GM12878 (cell line): ENCODE measurements at regions not wholly inside any gene's neighbourhood (a gene's known extent, or its start where the extent isn't known, plus 50 kb on each side); places are given as distances from the start of the nearest gene placed in this dataset.

ENCODE experiments used
- ATAC-seq: fragments of 200-7000 bp; cut with Tn5 transposase; 3 replicates; pipeline ENCODE4 v1.9.1; 2020; ENCODE audit warnings: mild to moderate bottlenecking, moderate library complexity
- BruUV-seq: library from RNA; stranded (reverse); fragments of 400-500 nt; replicated peaks from 2 replicates; lab custom pipeline; 2021; lab: Mats Ljungman, UMichigan
- CTCF ChIA-PET: fragments of 300-600 bp; sonication (Branson Sonifier 250); formaldehyde crosslinking; extraction: SDS; loops from one replicate; lab custom pipeline; 2021; ENCODE audit warnings: inconsistent platforms; lab: Yijun Ruan, JAX
- POLR2A ChIA-PET: fragments of 350-600 bp; formaldehyde crosslinking; extraction: SDS; loops from one replicate; lab custom pipeline; 2021; ENCODE audit warnings: inconsistent platforms; lab: Charles Lee
- RAD21 ChIA-PET: fragments of 300-600 bp; sonication (Branson Sonifier 250); formaldehyde crosslinking; loops from one replicate; lab custom pipeline; 2023; ENCODE audit warnings: antibody characterized with exemption; ENCODE audit not compliant: unreplicated experiment; lab: Charles Lee
- SMC1A ChIA-PET: fragments of 300-600 bp; sonication (Branson Sonifier 250); formaldehyde crosslinking; loops from one replicate; lab custom pipeline; 2023; ENCODE audit not compliant: unreplicated experiment, uncharacterized antibody; lab: Charles Lee
- DNase-seq: peaks from one replicate; pipeline ENCODE4 v3.0.0-alpha.2; 2011; ENCODE audit warnings: low read depth, low spot score
- FAIRE-seq: peaks from 3 replicates; lab custom pipeline; 2011; peaks lifted over from hg19 to GRCh38; lab: Jason Lieb, UNC
- H2AFZ ChIP-seq: 2 replicates; pipeline ENCODE4 v1.6.0; 2011; ENCODE audit warnings: low read depth, low read length, control low read depth; ENCODE audit not compliant: control insufficient read depth
- H3K27ac ChIP-seq: 2 replicates; pipeline ENCODE4 v1.5.1; 2011; ENCODE audit warnings: control low read depth; ENCODE audit not compliant: control insufficient read depth, insufficient read depth
- H3K27me3 ChIP-seq, 2 experiments: replicated peaks in 1 of 2; 2 replicates each; pipeline versions ENCODE4 v1.6.0 to v1.6.1; 2011; ENCODE audit warnings: low read length in 1 of 2; ENCODE audit not compliant: control insufficient read depth in 2 of 2, insufficient read depth in 2 of 2
- H3K36me3 ChIP-seq, 2 experiments: 2 replicates each; pipeline ENCODE4 v1.5.1; 2011; ENCODE audit warnings: low read length in 1 of 2; ENCODE audit not compliant: control insufficient read depth in 2 of 2, insufficient read depth in 2 of 2
- H3K4me1 ChIP-seq: 2 replicates; pipeline ENCODE4 v1.6.1; 2011; ENCODE audit warnings: mild to moderate bottlenecking, low read length, moderate library complexity, mixed read lengths; ENCODE audit not compliant: control insufficient read depth, insufficient read depth
- H3K4me2 ChIP-seq: 2 replicates; pipeline ENCODE4 v1.6.0; 2011; ENCODE audit warnings: control low read depth; ENCODE audit not compliant: control insufficient read depth, insufficient read depth
- H3K4me3 ChIP-seq: fragments of 200-600 bp; sonication (generic); 2 replicates; pipeline ENCODE4 v1.5.1; 2016
- H3K79me2 ChIP-seq: 2 replicates; pipeline ENCODE4 v1.6.0; 2011; ENCODE audit warnings: low read length; ENCODE audit not compliant: control insufficient read depth, insufficient read depth
- H3K9ac ChIP-seq: 2 replicates; pipeline ENCODE4 v1.8.0; 2011; ENCODE audit warnings: low read length, control low read depth, mixed read lengths; ENCODE audit not compliant: control insufficient read depth, insufficient read depth
- H3K9me3 ChIP-seq: replicated peaks from 3 replicates; pipeline ENCODE4 v1.5.1; 2011; ENCODE audit warnings: mild to moderate bottlenecking, low read length; ENCODE audit not compliant: control insufficient read depth, insufficient read depth
- H4K20me1 ChIP-seq: 2 replicates; pipeline ENCODE4 v1.6.0; 2011; ENCODE audit not compliant: control insufficient read depth, insufficient read depth
- ATF7 ChIP-seq: fragments of 450-650 bp; IDR thresholded peaks from 2 replicates; pipeline ENCODE4 v1.6.1; 2016; ENCODE audit warnings: low read depth, mild to moderate bottlenecking
- E4F1 ChIP-seq: fragments of 450-650 bp; IDR thresholded peaks from 2 replicates; pipeline ENCODE4 v1.6.1; 2018; ENCODE audit warnings: borderline replicate concordance, mild to moderate bottlenecking; ENCODE audit not compliant: partially characterized antibody
- EED ChIP-seq: sonication (generic); IDR thresholded peaks from 2 replicates; pipeline ENCODE4 v1.6.1; 2016; ENCODE audit warnings: antibody characterized with exemption, low read depth
- EZH2 ChIP-seq: IDR thresholded peaks from 2 replicates; pipeline ENCODE4 v1.6.1; 2012; ENCODE audit warnings: low read depth, mild to moderate bottlenecking, control low read depth, inconsistent platforms, low read length, borderline replicate concordance; ENCODE audit not compliant: control insufficient read depth
- FOS ChIP-seq: IDR thresholded peaks from 3 replicates; pipeline ENCODE4 v1.6.1; 2011; ENCODE audit warnings: borderline replicate concordance; ENCODE audit not compliant: insufficient read length; ENCODE audit errors: extremely low read depth
- FOXK2 ChIP-seq: fragments of 450-650 bp; IDR thresholded peaks from 2 replicates; pipeline ENCODE4 v1.6.1; 2017; ENCODE audit warnings: mild to moderate bottlenecking, moderate library complexity
- NFYB ChIP-seq: IDR thresholded peaks from 2 replicates; pipeline ENCODE4 v1.6.1; 2011; ENCODE audit warnings: low read depth, mild to moderate bottlenecking, low read length, improper control_type of control experiment, moderate library complexity; ENCODE audit not compliant: insufficient read depth
- PAX5 ChIP-seq: IDR thresholded peaks from 2 replicates; pipeline ENCODE4 v1.6.1; 2011; ENCODE audit warnings: low read depth, low read length, borderline replicate concordance
- RAD21 ChIP-seq: IDR thresholded peaks from 2 replicates; pipeline ENCODE4 v1.6.1; 2011; ENCODE audit warnings: mild to moderate bottlenecking, low read depth, low read length, moderate library complexity; ENCODE audit not compliant: insufficient read depth
- SIN3A ChIP-seq: IDR thresholded peaks from 2 replicates; pipeline ENCODE4 v1.6.1; 2012; ENCODE audit warnings: low read depth, low read length, improper control_type of control experiment
- SMAD1 ChIP-seq: fragments of 450-650 bp; IDR thresholded peaks from 2 replicates; pipeline ENCODE4 v1.6.1; 2018; ENCODE audit warnings: mild to moderate bottlenecking, low read depth; ENCODE audit not compliant: partially characterized antibody
- SMAD5 ChIP-seq: IDR thresholded peaks from 2 replicates; pipeline ENCODE4 v1.6.1; 2016; ENCODE audit warnings: antibody characterized with exemption, low read depth
- SP1 ChIP-seq: IDR thresholded peaks from one replicate; pipeline ENCODE4 v1.6.1; 2011; ENCODE audit warnings: low read depth, low read length
- SREBF1 ChIP-seq: IDR thresholded peaks from 2 replicates; pipeline ENCODE4 v1.6.1; 2012; ENCODE audit warnings: mild to moderate bottlenecking, low read length
- SUPT20H ChIP-seq: IDR thresholded peaks from 2 replicates; pipeline ENCODE4 v1.6.1; 2011; ENCODE audit warnings: low read depth, mild to moderate bottlenecking, low read length, moderate library complexity, borderline replicate concordance; ENCODE audit not compliant: control insufficient read depth
- USF2 ChIP-seq: IDR thresholded peaks from 2 replicates; pipeline ENCODE4 v1.6.1; 2011; ENCODE audit warnings: low read depth, low read length, improper control_type of control experiment, borderline replicate concordance
- ZBTB40 ChIP-seq: fragments of 450-650 bp; IDR thresholded peaks from 2 replicates; pipeline ENCODE4 v1.6.1; 2016; ENCODE audit warnings: mild to moderate bottlenecking, moderate library complexity, borderline replicate concordance
- WGBS: methylation state at CpG from one replicate; pipeline ENCODE4 v1.1.6; 2016; ENCODE audit warnings: low lambda C conversion rate; ENCODE audit not compliant: insufficient replicate concordance, insufficient coverage; ENCODE audit errors: missing lambda C conversion rate; 5-methylcytosine and 5-hydroxymethylcytosine counted together
- in situ Hi-C: fragments of 300-500 bp; cut with MboI; formaldehyde crosslinking; loops from 9 replicates; pipeline ENCODE4 v1.14.3; 2018; ENCODE audit warnings: mixed read lengths
- intact Hi-C: fragments of 100-400 bp; cut with micrococcal nuclease; formaldehyde crosslinking; loops from one replicate; pipeline ENCODE4 v1.14.2; 2022; ENCODE audit not compliant: unreplicated experiment

- Histone ChIP-seq H3K27me3 (no peaks in the 10 kb centered on the region), H4K20me1 (no peaks in the 10 kb centered on the region), H3K4me2 (no peak overlapping the region), H3K4me1 (no peaks in the 10 kb centered on the region), H3K36me3 (no peaks in the 10 kb centered on the region), H3K9ac (no peak overlapping the region), H3K9me3 (no peaks in the 10 kb centered on the region), H2AFZ (no peak overlapping the region), H3K4me3 (no peak overlapping the region), H3K79me2 (no peaks in the 10 kb centered on the region), H3K27ac (no peak overlapping the region)
- intact Hi-C loops (loop anchor here (1.0 to 10.0 kb wide), 3 partner anchors 179 to 610 kb away; no protein-coding TSS in a partner anchor), in situ Hi-C loops (no loop called here)
- SMC1A ChIA-PET: interaction anchor here (0.7 to 2.1 kb wide), 15 partner anchors 17 to 610 kb away, joined by 3 to 13 read pairs (median 5); no protein-coding TSS in a partner anchor
- DNase-seq: no peak
- BruUV-seq: no TSS peak
- no peak for ATAC-seq
- no peak for FAIRE-seq
- CTCF ChIA-PET: interaction anchor here (0.7 to 3.4 kb wide), 33 partner anchors 9 to 411 kb away, joined by 3 to 25 read pairs (median 6); no protein-coding TSS in a partner anchor
- POLR2A ChIA-PET: no interaction called here
- 53% methylated on average over 3 of the region's 3 CpGs for WGBS
- RAD21 ChIA-PET: interaction anchor here (1.1 to 1.6 kb wide), 8 partner anchors 10 to 399 kb away, joined by 4 to 14 read pairs (median 6); no protein-coding TSS in a partner anchor
- TF ChIP-seq USF2 (no peak), SIN3A (no peak), ZBTB40 (no peak), SP1 (no peak), E4F1 (no peak), SUPT20H (no peak), SREBF1 (no peak), EZH2 (no peak), PAX5 (no peak), NFYB (no peak), RAD21 (no peak), ATF7 (no peak), SMAD1 (no peak), EED (no peak), FOXK2 (no peak), FOS (no peak), SMAD5 (no peak)
Measured at GRCh38 chr7:142604671-142605070, 144.6 kb upstream of the PRSS1 start.
